ENCODE measurements at regions not wholly inside any gene's neighbourhood (a gene's known extent, or its start where the extent isn't known, plus 50 kb on each side); places are given as distances from the start of the nearest gene placed in this dataset.

GRCh38 chr18:21191596-21192307, 50.3 kb upstream of the GREB1L start:
- TF ChIP-seq CTCF (IDR thresholded peaks at IDR 0.05; ENCODE audit: low read depth, low read length): peak; percentile 84
- H3K4me3 ChIP-seq (replicated peaks in 1 of 2; ENCODE audit: low read depth in 2 of 2, low read length in 2 of 2): no peak overlapping the region
- DNase-seq (ENCODE audit: low read depth in 2 of 2): peak; percentile 66 to 78
